ENCODE measurements at regions not wholly inside any gene's neighbourhood (a gene's known extent, or its start where the extent isn't known, plus 50 kb on each side); places are given as distances from the start of the nearest gene placed in this dataset.

DNA sequence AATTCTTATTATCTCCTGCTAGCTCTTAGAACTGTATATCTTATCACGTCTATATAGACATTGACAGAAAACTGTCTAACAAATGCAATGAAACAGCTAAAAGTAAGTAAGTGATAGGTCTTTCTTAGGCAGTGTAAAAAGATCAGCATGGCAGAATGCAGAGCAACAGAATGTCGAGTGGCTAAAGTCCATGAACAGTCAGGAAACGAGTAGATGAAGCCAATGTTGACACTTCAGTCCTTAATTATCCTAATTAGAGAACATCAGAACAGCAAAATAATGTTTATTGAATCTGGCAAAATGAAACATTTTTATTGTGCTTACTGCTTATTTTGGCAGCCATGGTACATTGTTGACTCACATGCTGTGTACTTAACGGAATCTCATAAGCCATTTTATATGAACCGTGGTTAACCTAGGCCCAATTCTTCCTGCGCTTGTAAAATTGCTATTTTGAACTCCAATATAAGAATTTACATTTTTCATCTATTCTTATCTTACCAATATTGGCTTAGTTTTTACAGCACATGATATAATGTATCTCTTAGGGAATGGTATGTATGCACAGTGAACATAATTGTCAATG lies 748.1 kb downstream of the DACH1 start:
- Histone ChIP-seq H3F3A (ENCODE audit: insufficient read depth, low read depth) (no peaks in the 10 kb centered on the region), H3K9me2 (ENCODE audit: insufficient read depth) (no peaks in the 10 kb centered on the region), H3K4me3 (no peak overlapping the region), H3K9me3 (ENCODE audit: insufficient read depth, low read depth) (no peaks in the 10 kb centered on the region), H3K36me3 (ENCODE audit: low read depth) (no peaks in the 10 kb centered on the region), H3K4me2 (no peak overlapping the region), H3K79me2 (ENCODE audit: low read depth) (no peaks in the 10 kb centered on the region), H3K4me1 (replicated peaks; ENCODE audit: insufficient read depth) (no peaks in the 10 kb centered on the region), H2AFZ (no peak overlapping the region), H4K20me1 (ENCODE audit: insufficient read depth) (no peaks in the 10 kb centered on the region), H3K27me3 (ENCODE audit: insufficient read depth, low read depth) (no peaks in the 10 kb centered on the region), H3K27ac (no peak overlapping the region)
- ChIA-PET CTCF (no interaction called here), POLR2A (ENCODE audit: unreplicated experiment) (no interaction called here)
- intact Hi-C loops (cut with micrococcal nuclease; ENCODE audit: unreplicated experiment): no loop called here
- no TSS peak for BruUV-seq (replicated peaks)
- no peak for DNase-seq
- no peak for TF ChIP-seq EZH2 (IDR thresholded peaks at IDR 0.05; ENCODE audit: low read depth)

DNA sequence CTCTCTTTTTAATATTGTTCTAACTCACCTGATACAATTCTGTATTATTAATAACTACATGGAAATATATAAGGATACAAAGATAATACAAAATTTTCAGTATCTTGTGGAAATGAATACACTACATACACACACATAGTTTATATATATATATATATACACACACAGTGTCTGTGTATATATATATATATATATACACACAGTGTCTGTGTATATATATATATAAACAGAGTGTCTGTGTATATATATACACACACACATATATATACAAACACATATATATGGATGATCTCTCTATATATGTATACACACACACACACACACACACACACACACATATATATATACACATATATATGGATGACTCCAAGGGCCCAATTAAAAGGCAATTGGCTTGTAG lies 749.1 kb downstream of the DACH1 start:
- Histone ChIP-seq H3K4me1 (replicated peaks; ENCODE audit: insufficient read depth) (no peaks in the 10 kb centered on the region), H2AFZ (no peak overlapping the region), H3K27me3 (ENCODE audit: insufficient read depth, low read depth) (no peaks in the 10 kb centered on the region), H3K4me3 (no peak overlapping the region), H3K9me3 (ENCODE audit: insufficient read depth, low read depth) (no peaks in the 10 kb centered on the region), H3F3A (ENCODE audit: insufficient read depth, low read depth) (no peaks in the 10 kb centered on the region), H4K20me1 (ENCODE audit: insufficient read depth) (no peaks in the 10 kb centered on the region), H3K27ac (no peak overlapping the region), H3K9me2 (ENCODE audit: insufficient read depth) (no peaks in the 10 kb centered on the region), H3K79me2 (ENCODE audit: low read depth) (no peaks in the 10 kb centered on the region), H3K36me3 (ENCODE audit: low read depth) (no peaks in the 10 kb centered on the region), H3K4me2 (no peak overlapping the region)
- ChIA-PET POLR2A (ENCODE audit: unreplicated experiment) (no interaction called here), CTCF (no interaction called here)
- TF ChIP-seq EZH2 (IDR thresholded peaks at IDR 0.05; ENCODE audit: low read depth): no peak
- TF ChIP-seq, protein P1, sequence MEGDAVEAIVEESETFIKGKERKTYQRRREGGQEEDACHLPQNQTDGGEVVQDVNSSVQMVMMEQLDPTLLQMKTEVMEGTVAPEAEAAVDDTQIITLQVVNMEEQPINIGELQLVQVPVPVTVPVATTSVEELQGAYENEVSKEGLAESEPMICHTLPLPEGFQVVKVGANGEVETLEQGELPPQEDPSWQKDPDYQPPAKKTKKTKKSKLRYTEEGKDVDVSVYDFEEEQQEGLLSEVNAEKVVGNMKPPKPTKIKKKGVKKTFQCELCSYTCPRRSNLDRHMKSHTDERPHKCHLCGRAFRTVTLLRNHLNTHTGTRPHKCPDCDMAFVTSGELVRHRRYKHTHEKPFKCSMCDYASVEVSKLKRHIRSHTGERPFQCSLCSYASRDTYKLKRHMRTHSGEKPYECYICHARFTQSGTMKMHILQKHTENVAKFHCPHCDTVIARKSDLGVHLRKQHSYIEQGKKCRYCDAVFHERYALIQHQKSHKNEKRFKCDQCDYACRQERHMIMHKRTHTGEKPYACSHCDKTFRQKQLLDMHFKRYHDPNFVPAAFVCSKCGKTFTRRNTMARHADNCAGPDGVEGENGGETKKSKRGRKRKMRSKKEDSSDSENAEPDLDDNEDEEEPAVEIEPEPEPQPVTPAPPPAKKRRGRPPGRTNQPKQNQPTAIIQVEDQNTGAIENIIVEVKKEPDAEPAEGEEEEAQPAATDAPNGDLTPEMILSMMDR (conservative IDR thresholded peaks at IDR 0.05): no peak
- intact Hi-C loops (cut with micrococcal nuclease; ENCODE audit: unreplicated experiment): no loop called here
- no peak for DNase-seq
- no TSS peak for BruUV-seq (replicated peaks)

DNA sequence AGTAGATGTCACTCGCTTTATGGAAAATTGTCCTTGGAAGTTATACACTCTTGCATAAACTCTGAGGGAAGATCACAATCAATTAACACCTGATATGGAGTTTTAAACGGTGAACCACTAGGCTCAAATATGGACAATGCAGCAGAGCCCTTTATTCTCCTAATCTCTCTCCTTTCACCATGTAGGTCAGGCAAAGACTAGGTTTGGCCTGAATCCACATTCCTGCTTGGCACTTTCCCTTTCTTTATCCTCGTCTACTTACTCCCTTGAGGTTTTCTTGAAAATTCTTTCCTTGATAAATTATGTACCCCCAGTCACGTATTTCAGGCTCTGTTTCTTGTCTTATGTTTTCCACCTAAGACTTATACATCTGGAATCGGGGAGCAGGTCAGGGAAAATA lies 751.7 kb downstream of the DACH1 start:
- intact Hi-C loops (cut with micrococcal nuclease; ENCODE audit: unreplicated experiment): no loop called here
- BruUV-seq (replicated peaks): no TSS peak
- H3K4me1 ChIP-seq (replicated peaks; ENCODE audit: insufficient read depth): no peaks in the 10 kb centered on the region

More for the DNA sequence above, 751.7 kb downstream of the DACH1 start:
- H3K79me2 ChIP-seq (ENCODE audit: low read depth): no peaks in the 10 kb centered on the region
- no peaks in the 10 kb centered on the region for H3K9me2 ChIP-seq (ENCODE audit: insufficient read depth)
- CTCF ChIA-PET: no interaction called here
- TF ChIP-seq, protein P1 (conservative IDR thresholded peaks at IDR 0.05): no peak
- TF ChIP-seq EZH2 (IDR thresholded peaks at IDR 0.05; ENCODE audit: low read depth): no peak
- POLR2A ChIA-PET (ENCODE audit: unreplicated experiment): no interaction called here
- H3K4me3 ChIP-seq: no peak overlapping the region
- H3K27me3 ChIP-seq (ENCODE audit: insufficient read depth, low read depth): no peaks in the 10 kb centered on the region
- H3K4me2 ChIP-seq: no peak overlapping the region
- no peaks in the 10 kb centered on the region for H3F3A ChIP-seq (ENCODE audit: insufficient read depth, low read depth)
- DNase-seq: no peak
- H3K27ac ChIP-seq: no peak overlapping the region
- H3K9me3 ChIP-seq (ENCODE audit: insufficient read depth, low read depth): no peaks in the 10 kb centered on the region
- H3K36me3 ChIP-seq (ENCODE audit: low read depth): no peaks in the 10 kb centered on the region
- no peak overlapping the region for H2AFZ ChIP-seq
- H4K20me1 ChIP-seq (ENCODE audit: insufficient read depth): no peaks in the 10 kb centered on the region

Measured in PC-9 (cell line).